ENCODE measurements at regions not wholly inside any gene's neighbourhood (a gene's known extent, or its start where the extent isn't known, plus 50 kb on each side); places are given as distances from the start of the nearest gene placed in this dataset.

GRCh38 chr2:217680381-217680780, 322.4 kb downstream of the TNS1 start:
- no peak for TF ChIP-seq POLR2AphosphoS5 (IDR thresholded peaks at IDR 0.05; ENCODE audit: borderline replicate concordance, low read depth, low read length)
- no peak for TF ChIP-seq EZH2 (IDR thresholded peaks at IDR 0.05)
- TF ChIP-seq FOXP2 (optimal IDR thresholded peaks at IDR 0.05; ENCODE audit: control extremely low read depth, extremely low read length, insufficient read depth): no peak

Data from SK-N-MC (cell line).